ENCODE measurements at regions not wholly inside any gene's neighbourhood (a gene's known extent, or its start where the extent isn't known, plus 50 kb on each side); places are given as distances from the start of the nearest gene placed in this dataset.

GRCh38 chr2:65500310-65501040 lies 68.1 kb upstream of the SPRED2 start:
- no peak for DNase-seq (ENCODE audit: low spot score)

- DNase-seq (ENCODE audit: low spot score), result no peak
Observed at GRCh38 chr2:65499216-65499615, 66.8 kb upstream of the SPRED2 start.

- DNase-seq (ENCODE audit: low spot score), result no peak
Observed at GRCh38 chr2:65498396-65498795, 66.0 kb upstream of the SPRED2 start.

- DNase-seq (ENCODE audit: low spot score), result no peak
Observed at GRCh38 chr2:65495251-65495877, 63.0 kb upstream of the SPRED2 start.

- DNase-seq (ENCODE audit: low spot score), result no peak
Observed at GRCh38 chr2:65494078-65494477, 61.7 kb upstream of the SPRED2 start.

GRCh38 chr2:65491381-65491905 lies 59.0 kb upstream of the SPRED2 start:
- no peak for DNase-seq (ENCODE audit: low spot score)

- DNase-seq (ENCODE audit: low spot score), result no peak
Observed at GRCh38 chr2:65490222-65490621, 57.8 kb upstream of the SPRED2 start.

- DNase-seq (ENCODE audit: low spot score), result no peak
Observed at GRCh38 chr2:65489269-65489668, 56.9 kb upstream of the SPRED2 start.

- DNase-seq (ENCODE audit: low spot score), result no peak
Observed at GRCh38 chr2:65488527-65488926, 56.1 kb upstream of the SPRED2 start.

GRCh38 chr2:65487404-65487803 lies 55.0 kb upstream of the SPRED2 start:
- no peak for DNase-seq (ENCODE audit: low spot score)

GRCh38 chr2:65486802-65487201 lies 54.4 kb upstream of the SPRED2 start:
- DNase-seq (ENCODE audit: low spot score), result no peak

GRCh38 chr2:65486282-65486681 lies 53.9 kb upstream of the SPRED2 start:
- no peak for DNase-seq (ENCODE audit: low spot score)

GRCh38 chr2:65485839-65486238 lies 53.4 kb upstream of the SPRED2 start:
- no peak for DNase-seq (ENCODE audit: low spot score)

GRCh38 chr2:65483763-65484162 lies 51.4 kb upstream of the SPRED2 start:
- DNase-seq (ENCODE audit: low spot score), result no peak

GRCh38 chr2:65482971-65483370 lies 50.6 kb upstream of the SPRED2 start:
- no peak for DNase-seq (ENCODE audit: low spot score)
